Retinal pigment epithelial cell (primary cell): ENCODE measurements at regions not wholly inside any gene's neighbourhood (a gene's known extent, or its start where the extent isn't known, plus 50 kb on each side); places are given as distances from the start of the nearest gene placed in this dataset.

Source experiments
- DNase-seq: peaks from one replicate; pipeline ENCODE4 v3.0.0-alpha.2; 2010; ENCODE audit warnings: low read depth
- H3K4me3 ChIP-seq: 2 replicates; pipeline ENCODE4 v1.5.1; 2011; ENCODE audit warnings: mild to moderate bottlenecking, low read length, control low read depth, moderate library complexity
- TF ChIP-seq, protein P1 (sequence below): conservative IDR thresholded peaks from 2 replicates; pipeline ENCODE4 v1.5.1; 2011; ENCODE audit warnings: low read depth, low read length, control low read depth, inconsistent platforms

DNA sequence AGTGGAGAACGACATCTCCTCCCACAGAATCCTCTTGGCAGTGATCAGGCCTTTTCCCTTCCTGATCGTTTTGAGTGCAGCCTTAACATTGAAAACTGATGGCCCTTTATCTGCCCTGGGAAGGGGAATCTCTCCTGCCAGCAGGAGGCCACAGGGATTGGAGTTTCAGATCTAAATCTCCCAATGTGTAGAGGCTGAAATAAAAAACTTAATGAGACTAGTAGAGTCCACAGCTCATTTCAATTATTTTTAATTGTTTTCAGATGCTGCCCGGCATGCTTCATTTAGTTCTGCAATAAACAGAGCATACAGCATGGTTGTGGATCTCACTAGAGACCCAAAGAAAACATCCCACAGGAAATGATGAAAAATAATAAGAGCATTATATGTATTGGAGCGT is 662.2 kb upstream of the HS3ST5 start:
- DNase-seq: no peak
- TF ChIP-seq, protein P1, sequence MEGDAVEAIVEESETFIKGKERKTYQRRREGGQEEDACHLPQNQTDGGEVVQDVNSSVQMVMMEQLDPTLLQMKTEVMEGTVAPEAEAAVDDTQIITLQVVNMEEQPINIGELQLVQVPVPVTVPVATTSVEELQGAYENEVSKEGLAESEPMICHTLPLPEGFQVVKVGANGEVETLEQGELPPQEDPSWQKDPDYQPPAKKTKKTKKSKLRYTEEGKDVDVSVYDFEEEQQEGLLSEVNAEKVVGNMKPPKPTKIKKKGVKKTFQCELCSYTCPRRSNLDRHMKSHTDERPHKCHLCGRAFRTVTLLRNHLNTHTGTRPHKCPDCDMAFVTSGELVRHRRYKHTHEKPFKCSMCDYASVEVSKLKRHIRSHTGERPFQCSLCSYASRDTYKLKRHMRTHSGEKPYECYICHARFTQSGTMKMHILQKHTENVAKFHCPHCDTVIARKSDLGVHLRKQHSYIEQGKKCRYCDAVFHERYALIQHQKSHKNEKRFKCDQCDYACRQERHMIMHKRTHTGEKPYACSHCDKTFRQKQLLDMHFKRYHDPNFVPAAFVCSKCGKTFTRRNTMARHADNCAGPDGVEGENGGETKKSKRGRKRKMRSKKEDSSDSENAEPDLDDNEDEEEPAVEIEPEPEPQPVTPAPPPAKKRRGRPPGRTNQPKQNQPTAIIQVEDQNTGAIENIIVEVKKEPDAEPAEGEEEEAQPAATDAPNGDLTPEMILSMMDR: peak; percentile 8
- H3K4me3 ChIP-seq: no peak overlapping the region

DNA sequence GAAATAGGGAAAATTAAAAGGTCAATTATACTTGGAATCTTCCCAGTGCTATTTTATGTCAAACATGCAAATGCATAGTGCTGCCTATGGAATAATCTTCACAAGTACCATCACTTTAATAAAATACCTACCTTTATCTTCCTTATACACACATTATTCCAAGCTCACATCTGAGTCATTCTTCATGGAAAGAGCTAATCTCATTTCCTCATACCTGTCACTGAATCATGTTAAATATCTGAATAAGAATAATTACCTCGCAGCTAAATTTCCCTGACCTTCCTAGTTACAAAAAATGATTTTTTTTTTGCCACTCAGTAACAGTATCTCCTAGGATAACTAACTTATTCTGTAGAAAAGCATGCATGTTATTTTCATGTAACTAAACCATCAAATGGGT is 661.4 kb upstream of the HS3ST5 start:
- peak; percentile 2 for DNase-seq
- TF ChIP-seq, protein P1: no peak
- H3K4me3 ChIP-seq: no peak overlapping the region

DNA sequence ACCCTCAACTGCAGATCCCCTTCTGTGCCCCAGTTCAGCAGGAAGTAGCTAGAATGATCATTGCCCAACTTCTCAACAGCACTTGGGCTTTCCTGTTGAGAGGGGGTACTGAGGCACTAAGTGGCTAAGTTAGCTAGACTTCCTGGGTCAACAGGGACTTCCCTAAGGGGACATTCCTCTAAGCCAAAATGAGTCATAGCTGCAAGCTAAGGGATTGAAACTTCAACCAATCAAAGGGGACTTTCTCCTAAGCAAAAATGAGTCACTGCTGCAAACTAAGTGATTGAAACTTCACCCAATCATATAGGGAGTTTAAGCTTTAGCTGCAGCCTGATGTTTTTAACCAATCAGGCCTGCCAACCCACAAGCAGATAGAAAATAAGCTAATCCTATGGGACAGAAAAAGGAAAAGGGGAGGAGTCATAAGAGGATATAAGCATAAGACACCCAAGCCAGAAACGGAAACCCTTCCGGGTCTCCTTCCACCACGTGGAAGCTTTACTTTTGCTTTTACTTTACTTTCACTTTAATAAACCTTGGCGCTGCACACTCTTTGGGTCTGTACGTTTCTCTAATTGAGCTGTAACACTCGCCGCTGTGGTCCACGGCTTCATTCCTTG is 659.0 kb upstream of the HS3ST5 start:
- TF ChIP-seq, protein P1: no peak
- H3K4me3 ChIP-seq: no peak overlapping the region
- no peak for DNase-seq

DNA sequence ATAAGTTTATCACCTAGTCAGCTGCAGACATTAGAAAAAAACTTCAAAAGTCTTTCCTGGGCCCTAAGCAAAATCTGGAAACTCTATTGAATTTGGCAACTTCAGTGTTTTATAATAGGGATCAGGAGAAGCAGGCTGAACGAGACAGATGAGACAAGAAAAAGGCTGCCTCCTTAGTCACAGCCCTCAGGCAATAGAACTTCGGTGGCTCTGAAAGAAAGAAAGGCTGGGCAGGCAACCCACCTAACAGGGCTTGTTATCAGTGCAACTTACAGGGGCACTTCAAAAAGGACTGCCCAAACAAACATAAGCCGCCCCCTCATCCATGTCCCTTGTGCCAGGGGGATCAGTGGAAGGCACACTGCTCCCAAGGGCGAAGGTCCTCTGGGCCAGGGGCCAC is 657.9 kb upstream of the HS3ST5 start:
- TF ChIP-seq, protein P1: no peak
- no peak for DNase-seq

DNA sequence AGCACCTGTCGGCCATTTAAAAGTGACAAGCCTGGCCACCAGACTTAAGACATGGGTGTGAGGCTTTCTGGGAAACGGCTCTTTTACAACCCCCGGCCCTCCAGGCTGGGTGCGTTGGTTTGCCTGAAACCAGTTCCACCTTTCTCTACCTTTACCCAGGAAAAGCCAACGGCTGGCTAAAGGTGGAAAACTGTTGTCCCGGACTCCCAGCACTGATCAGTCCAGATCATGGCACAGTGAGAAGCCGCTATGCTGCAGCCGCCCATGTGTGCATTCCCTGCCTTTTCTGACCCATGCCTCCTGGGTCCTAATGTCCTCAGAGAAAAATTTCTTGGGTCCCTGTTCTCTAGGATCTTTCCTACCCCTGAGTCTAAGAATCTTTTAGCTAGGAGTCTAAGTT is 655.7 kb upstream of the HS3ST5 start:
- no peak for DNase-seq
- TF ChIP-seq, protein P1: no peak
- no peak overlapping the region for H3K4me3 ChIP-seq

More for the DNA sequence above, 657.9 kb upstream of the HS3ST5 start:
- no peak overlapping the region for H3K4me3 ChIP-seq

DNA sequence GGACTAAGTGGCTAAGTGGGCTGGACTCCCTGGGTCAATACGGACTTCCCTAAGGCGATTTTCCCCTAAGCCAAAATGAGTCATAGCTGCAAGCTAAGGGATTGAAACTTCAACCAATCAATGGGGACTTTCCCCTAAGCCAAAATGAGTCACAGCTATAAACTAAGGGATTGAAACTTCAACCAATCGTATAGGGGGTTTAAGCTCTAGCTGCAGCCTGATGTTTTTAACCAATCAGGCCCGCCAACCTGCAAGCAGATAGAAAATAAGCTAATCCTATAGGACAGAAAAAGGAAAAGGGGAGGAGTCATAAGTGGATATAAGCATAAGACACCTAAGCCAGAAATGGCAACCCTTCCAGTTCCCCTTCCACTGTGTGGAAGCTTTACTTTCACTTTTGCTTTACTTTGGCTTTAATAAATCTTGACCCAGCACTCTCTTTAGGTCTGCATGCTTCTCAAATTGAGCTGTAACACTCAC is 655.0 kb upstream of the HS3ST5 start:
- TF ChIP-seq, protein P1: no peak
- H3K4me3 ChIP-seq: no peak overlapping the region
- no peak for DNase-seq

DNA sequence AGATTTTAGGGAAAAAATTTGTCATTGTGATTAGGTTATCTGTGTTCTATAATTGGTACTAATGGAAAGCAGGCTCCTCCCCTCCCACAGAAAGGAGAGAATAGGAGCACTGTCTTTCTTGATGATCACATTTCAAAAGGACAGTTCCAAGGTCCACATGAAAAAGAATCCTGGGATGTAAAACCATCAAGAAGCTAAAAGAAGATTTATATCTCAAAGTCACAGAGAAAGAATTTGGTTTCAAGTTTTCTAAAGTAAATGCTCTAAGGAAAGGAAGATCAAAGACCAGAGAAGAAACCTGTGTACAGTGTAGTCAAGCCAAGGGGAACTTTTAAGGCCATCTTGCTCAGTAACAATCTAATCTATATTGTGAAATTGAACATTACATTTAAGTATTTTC is 652.7 kb upstream of the HS3ST5 start:
- no peak overlapping the region for H3K4me3 ChIP-seq
- DNase-seq: no peak
- TF ChIP-seq, protein P1: no peak
